DMS53 treated with DMSO at 0.1 percent for 48 hours (cell line): ENCODE measurements at regions not wholly inside any gene's neighbourhood (a gene's known extent, or its start where the extent isn't known, plus 50 kb on each side); places are given as distances from the start of the nearest gene placed in this dataset.

Experiments used
- DNase-seq: peaks from one replicate; lab custom pipeline; 2025; ENCODE audit not compliant: unreplicated experiment; lab: John Stamatoyannopoulos, UW

DNA sequence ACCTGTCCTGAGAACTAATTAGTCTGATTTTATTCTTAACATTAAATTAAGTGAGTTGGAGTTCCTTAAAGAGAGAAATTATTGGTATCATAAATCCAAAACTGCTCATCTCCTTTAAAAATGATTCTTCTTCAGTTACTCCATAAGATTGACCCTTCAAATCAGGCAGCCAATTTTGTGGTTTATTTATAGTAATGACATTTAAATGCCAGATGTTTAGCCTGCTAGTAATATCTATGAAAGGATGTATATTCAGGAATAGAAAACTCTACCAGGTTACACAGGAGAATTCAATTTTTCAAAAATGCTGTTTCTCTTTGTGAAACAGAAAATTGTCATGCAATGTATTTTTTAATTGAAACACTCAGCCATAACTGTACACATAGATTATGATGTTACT lies 457.8 kb upstream of the ROBO2 start:
- no peak for DNase-seq

DNA sequence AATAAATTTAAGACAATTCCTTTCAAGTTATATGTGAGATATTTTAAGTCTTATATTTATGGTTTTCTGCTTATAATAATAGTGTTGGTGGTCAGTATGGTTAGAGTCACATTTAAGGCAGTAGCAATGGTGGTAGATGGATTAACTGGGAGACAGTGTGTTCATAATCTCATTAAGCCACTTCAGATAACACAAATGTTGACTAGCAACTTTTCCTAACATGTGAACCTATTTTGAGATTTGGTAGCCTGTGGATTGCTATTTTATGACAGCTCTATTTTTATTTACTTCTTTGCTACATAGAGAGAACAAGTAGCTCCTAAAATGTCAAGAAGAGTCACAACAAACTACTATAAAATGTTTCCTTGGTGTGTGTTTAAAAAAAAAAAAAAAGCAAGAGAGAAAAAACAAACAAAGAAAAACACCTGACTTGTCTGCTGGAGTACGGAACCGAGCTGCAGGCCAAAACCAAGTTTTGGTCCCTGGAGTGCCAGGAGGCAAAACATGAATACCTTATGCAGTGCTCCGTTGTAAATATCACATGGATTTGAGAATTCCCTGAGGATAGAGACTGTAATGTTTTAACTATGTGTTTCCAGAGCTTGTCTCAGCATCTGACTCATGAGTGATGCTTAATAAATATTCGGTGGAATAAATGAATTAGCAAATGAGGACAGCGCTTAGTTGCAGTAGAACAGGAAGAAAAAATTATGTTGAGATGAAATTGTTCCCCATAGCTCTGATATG lies 457.1 kb upstream of the ROBO2 start:
- DNase-seq, result no peak

DNA sequence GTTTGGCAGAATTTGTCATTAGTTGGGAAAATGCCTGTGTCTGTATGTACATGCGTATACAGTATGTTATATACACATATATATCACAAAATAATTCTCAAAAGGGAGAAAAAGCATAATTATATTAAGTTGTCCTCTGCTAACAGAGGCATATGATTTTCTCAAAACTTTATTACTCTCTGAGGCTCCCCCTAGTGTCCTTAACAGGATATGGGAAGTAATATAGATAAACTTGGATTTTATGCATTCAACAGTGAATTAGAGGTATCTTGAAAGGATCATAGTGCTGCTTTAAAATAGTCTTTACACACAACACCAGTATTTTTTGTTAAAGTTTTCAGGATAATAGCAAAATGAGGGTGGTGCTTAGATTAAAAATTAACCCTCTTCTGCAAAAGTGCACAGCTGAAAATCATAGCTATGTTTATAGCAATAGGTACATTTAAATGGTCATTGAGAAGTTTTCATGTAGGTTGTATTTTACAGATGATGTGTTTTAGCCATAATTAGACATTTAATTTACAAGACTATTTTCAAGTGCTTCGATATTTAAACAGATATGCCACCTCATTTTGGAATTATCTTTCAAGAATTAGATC lies 454.0 kb upstream of the ROBO2 start:
- no peak for DNase-seq

DNA sequence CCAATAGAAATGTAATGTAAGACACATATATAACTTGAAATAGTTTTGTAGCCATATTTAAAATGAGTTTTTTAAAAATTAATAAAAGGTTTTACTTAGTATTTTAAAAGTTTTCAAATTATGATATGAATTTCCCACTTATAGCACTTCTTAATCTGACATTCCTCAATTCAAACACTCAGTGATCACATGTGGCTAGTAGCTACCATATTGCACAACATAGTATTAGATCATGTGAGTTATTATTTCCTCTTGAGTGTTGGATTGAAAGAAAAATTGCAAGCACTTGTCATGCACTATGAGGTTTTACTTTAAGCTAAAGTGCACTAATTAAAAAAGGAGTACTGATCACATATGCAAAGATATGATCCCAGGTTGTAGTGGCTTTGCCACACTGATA lies 453.4 kb upstream of the ROBO2 start:
- no peak for DNase-seq

DNA sequence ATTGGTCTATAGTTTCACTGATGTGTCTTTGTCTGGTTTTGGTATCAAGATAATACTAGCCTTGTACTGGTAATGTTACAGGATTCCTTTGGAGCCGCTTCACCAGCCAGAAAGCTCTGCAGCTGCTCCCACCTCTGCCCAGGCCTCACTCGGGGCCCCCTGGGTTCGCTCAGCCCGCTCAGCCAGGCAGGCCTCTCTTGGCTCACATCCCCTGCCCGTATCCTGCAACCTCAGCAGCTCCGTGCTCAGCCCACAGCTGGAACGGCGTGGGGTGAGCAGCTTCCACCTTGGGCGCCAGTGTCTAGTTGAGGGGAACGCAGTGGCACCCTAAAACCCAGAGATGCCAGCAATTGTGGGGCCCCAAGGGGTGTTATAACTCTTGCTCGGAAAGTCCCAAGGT lies 429.7 kb upstream of the ROBO2 start:
- DNase-seq, result no peak

DNA sequence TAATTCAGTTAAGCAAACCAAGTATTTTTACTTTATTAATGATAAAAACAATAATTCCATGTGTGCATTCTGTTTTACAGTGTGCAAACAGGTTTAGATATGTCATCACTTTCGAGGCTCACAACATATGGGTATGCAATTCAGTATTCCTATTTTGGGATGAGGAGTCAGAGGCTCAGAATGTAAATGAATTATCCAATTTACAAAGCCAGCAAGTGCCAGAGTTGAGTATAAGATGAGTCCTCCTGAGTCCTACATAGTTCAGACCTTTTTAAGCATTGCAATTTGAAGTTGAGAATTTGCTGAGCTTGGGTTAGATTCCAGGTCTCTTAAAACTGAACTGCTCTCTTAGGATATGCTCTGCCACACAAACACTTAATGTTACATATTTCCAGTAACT lies 424.2 kb upstream of the ROBO2 start:
- DNase-seq, result no peak

DNA sequence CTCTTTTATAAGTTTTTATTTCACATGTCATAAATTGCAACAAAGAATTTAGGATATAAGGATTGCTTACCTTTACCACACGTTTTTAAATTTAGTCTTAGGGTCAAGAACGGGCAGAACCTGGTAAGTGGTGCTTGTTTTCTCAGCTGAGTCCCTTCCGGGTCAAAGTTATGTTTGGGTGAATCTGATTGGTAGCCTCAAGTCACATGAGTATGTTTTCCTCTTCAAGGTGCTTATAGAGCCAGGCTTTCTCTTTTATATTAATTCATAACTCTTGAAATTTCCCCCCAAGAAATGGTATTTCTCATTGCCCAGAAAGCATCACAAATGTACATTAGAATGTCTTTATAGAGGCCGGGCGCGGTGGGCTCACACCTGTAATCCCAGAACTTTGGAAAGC lies 415.7 kb upstream of the ROBO2 start:
- DNase-seq, result no peak

DNA sequence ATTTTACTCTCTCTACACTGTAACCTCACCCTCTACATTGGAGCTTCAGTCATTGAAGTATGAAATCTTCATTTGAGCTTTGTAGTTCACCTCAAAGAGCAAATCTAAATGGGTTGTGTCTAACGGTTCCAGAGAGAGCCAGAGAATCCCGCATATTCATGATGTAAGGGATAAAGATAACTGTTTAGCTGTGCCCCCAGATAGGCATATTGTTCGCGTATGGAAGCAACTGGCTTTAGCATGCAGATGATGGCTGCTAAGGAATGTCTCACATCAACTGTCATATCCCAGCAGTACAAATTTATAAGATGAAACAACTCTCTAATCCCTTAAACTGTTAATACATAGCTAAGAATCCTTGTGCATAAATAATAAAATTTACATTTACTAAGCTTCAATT lies 412.7 kb upstream of the ROBO2 start:
- no peak for DNase-seq

DNA sequence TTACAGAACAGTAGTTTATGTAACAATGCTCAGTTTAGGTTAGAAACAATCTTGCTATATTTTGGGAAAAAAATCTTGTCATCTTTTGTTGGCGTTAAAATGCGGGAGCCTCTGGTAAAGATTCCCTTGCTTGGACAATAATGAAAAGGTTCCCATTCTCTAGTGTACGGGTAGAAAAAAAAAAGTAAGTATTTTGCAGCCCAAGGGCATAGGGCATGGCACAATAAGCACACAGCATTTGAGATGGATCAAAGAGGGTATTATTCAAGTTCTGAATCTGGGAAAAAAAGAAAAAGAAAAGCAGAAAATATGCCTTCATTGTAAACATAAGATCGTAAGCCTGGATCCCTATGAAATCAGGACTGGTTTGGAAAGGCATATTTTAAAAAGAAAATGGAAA lies 408.6 kb upstream of the ROBO2 start:
- DNase-seq, result no peak

DNA sequence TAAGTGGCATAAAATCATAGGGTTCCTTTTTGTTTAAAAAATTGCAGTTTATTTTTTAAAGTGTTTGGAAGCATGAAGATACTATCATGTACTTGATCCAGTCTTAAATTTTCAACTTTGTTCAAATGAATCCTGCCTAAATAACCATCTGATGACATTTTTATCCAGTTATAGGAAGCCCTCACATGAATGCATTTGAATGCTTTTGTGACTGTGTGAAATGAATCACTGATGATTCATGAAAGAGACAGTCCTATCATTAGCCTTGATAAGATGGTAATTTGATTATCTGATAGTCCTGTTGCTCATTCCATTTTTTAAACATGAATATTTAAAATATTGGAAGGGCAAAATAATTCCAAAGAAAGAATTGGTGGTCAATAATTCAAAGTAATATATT lies 401.9 kb upstream of the ROBO2 start:
- no peak for DNase-seq

DNA sequence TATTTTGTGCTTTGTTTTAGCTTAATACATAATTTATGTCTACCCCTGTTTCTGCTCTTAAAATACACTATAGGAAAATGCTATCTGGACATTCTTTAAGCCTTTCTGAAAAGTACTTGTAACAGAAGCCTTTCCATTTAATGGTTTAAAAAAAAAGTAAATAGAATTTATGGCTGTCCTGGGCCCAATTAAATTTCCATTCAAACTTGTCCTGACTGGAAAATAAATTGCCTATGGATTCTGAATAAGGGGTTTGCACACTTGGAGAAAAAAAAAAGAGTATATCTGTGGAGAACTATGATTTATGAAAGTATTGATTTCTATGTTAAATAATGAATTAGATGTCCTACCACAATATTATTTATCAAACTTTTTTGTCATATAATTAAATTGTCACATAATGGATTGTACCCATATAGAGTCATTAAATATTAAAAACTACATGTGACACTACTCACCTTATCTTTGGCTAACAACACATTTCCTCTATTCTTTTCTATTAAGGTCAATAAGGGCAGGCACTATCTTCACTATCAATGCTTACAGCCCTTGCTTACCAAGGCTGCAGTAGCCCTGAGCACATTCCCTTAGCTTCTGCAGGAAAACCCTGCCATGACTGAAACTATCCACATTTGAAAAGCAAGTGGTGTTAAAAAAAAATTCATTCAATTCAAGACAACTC lies 396.1 kb upstream of the ROBO2 start:
- DNase-seq, result no peak

DNA sequence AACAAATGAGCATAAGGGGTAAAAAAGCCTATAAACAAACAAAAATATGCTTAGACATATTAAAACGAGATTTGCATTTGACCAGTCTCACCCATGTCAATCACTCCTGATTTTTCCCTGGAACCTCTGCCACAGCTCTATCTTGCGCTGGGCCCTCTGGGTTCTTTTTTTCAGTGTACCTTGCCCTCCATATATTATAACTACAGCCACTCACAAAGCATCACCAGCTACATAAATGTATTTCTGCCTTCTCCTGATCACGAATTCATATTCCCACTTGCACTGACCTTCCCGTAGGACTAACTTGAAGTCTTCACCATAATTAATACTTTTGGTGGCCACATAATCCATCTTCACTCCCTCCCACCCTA lies 395.6 kb upstream of the ROBO2 start:
- no peak for DNase-seq

DNA sequence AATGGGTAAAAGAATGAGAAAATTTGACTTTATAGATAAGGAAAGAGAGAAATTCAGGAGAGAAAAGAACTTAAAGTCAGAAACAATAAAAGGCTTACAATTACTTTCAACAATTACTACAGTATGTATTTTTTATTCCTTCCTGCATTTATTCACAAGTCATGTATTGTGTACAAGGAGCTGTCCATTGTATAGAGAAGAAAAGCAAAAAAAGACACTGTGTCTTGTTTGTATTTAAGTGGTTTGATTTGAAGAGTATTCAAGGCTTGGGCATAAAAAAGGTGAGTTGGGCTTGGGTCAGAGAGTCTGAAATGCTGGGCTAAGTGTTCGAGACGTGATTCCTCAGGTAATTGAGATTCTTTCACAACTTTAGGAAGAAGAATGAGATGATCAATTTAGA lies 394.2 kb upstream of the ROBO2 start:
- DNase-seq, result no peak

DNA sequence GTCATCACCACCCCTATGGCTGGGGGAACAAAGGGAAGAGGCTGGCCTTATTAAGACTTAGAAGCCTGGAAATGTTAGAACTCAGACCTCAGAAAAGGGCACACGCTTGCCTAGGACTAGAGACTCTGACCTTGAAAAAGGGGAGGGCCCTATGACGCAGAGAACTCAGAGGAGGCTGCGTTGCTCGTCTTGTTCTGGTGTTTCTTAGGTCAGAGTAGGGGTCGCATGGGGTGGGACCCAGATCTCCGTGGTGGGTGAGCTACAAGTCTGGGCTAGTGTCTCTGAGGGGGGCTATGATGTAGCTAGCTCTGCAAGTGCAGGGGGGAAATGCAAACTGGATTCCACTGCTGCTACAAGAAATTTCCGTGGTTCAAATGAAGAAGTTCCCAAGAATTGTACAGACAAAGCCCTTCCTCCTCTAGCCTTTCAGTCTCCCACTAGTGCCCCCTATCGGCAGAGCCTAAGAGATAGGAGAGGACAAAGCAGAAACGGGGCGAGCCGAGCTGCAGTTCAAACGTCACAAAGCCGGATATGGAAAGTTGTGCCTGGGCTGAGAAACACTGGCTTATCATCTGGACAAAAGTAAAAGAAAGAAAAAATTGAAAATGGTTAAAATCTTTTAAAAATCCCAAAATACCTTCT lies 392.9 kb upstream of the ROBO2 start:
- DNase-seq, result no peak

DNA sequence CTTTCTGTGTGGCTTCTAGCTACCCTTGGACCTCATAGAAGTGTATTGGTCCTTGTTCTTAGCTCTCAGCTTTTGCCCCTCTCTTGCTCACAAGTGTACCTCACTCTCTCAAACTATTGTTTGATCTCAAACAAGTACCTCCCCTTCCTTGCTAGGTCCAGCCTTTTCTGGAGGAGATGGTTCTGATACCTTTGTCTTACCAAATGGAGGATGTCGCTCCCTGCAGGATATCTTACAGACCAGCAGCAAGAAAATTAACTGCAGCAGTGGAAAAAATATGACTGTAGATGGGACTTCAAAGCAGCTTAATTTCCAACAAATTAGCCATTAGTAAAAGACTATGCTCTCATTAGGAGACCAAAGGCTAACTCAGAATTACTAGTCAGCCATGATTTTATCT lies 388.1 kb upstream of the ROBO2 start:
- no peak for DNase-seq

DNA sequence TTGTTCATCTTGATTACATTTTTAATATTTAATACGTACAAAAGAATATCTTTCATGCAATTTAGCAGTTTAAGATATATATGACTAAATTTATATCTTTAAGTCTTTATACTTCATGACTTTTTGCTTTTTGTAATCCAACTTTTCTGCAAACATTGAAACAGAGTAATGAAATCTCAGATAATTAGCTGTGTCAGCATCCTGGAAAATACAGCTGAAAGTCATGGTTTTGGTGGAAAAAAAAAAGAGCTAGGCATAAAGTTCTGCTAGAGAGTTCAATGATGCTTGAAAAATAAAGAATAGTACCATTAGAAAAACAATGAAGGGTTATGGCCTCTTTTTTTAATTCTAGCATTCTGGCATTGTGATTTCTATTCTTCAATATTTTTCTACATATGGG lies 387.4 kb upstream of the ROBO2 start:
- DNase-seq, result no peak

DNA sequence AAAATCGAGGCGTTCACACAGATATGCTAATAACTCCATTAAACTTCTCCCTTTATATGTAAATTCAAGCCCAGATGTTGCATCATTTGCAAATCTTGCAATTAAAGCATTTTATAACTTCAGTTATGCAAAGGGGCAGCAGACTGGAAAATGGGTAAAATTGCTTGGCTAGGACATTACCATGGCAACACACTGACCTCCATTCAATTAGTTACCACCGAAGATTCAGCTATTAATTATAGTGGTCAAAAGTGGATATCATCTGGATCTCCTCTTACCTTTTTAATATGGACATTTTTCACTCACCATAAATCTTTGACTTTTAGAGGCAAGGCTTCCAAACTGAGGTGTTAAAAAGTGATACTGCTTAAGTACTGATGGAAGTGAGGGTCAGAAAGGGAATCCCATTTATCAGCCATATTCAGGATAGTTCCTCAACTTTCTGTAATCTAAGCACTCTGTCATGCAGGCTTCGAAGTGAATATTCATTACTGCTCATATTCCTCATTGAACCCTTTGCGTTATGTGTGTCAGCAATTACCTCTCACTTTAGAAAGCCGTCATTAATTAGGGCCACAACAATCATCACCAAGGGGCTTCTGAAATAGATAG lies 386.2 kb upstream of the ROBO2 start:
- DNase-seq, result no peak

DNA sequence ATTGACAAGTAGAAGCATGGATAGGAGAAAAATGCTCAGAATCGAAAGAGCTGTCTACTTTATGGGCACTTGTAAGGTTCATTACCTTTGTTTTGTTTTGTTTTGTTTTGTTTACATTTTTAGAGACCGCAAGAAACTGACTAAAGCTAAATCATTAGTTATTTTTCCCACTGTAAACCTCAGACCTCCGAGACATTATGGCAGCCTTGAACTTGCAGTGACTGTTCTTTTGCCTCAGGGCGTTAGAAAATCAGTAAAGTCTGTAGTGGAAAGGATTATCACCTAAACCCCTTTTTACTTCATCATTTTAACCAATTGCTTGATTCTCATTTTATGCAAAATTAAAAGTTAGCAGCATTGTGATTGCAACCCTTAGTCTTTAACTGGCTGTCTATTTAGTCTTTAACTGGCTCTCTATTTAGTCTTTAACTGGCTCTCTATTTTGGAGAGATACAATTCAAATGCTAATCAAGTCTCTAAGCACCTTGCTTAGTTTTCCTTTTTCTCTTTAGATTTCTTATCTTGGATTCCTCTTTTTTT lies 383.3 kb upstream of the ROBO2 start:
- DNase-seq, result no peak

DNA sequence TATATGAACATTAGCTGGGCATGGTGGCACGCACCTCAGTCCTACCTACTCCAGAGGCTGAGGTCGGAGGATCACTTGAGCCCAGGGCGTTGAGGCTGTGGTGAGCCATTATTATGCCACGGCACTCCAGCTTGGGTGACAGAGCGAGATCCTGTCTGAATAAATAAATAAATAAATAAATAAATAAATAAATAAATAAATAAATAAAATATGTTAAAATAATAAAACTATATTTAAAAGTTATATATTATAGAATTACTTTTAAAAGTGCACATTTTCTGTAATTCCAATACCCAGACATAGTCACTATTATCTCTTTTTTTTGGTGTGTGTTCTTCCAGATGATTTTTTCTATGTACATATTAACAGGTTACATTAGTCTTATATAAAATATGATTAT lies 382.0 kb upstream of the ROBO2 start:
- no peak for DNase-seq

DNA sequence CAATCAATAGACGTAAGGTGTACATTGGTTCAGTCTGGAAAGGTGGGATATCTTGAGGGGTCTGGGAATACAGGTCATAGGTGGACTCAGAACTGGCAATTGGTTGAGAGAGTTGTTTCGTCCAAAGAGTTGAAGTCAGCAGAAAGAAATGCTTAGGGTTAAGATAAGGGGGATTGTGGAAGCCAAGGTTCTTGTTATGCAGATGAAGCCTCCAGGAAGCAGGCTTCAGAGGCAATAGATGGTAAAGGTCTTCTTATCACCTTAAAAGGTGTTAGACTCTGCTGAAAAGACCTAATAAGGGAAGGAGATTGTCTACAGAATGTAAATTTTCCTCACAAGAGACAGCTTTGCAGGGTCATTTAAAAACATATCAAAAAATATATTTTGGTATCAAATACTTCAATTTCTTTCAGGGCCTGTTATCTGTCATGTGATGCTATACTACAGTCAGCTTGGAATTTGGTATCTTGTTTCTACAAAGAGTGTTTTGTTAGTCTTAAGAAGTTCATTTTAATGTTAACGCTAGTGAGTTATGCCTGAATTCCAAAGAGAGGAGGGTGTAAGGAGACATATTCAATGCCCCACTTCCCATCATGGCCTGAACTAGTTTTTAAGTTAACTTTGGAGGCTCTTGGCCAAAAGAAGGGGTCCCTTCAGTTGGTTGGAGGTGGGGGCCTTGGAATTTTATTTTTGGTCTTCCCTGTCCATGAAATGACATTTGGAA lies 378.2 kb upstream of the ROBO2 start:
- no peak for DNase-seq

DNA sequence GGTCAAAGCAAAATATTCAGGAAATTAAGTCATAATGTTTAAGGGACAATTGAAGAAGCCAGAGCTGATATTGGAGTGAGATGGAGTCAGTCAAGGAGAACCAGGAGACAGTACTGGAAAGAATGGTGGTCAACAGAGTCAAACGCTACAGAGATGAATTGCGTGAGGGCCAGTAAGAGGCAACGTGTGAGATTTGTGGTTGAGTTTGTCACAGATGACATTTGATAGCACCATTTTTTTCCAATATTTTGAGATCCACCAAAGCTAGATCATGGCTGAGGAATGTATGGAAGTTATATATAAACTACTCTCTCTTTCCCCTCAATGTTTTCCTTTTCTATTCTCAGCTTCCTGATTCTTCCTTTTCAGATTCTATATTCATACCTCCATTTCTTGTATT lies 375.1 kb upstream of the ROBO2 start:
- no peak for DNase-seq
